Renal cortex interstitium (tissue), 11 donors: ENCODE measurements at regions not wholly inside any gene's neighbourhood (a gene's known extent, or its start where the extent isn't known, plus 50 kb on each side); places are given as distances from the start of the nearest gene placed in this dataset.

ENCODE experiments used
- DNase-seq, 11 donors: peaks; one replicate each; pipeline ENCODE4 v3.0.0-alpha.2; 2013; ENCODE audit warnings: low read depth in 9 of 11, low spot score in 4 of 11; ENCODE audit errors: extremely low read depth in 1 of 11

DNA sequence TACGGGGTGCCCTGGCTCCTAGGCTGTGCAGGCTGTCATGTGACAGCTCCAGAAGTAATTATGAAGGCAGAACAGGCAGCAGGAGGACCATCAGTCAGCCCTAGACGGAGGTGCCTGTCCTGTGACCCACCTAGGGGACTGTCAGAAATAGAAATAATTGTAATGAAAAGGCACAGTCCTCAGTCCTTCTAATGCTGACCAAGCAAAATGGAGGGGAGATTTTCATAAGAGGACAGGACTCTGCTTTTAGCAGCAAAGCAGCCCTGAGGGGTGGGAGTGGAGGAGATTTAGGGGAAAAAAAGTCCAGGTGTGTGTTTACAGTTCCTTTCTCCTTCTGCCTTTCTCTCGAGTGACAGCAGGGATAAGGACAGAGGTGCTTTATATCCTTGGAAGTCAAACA is 108.3 kb upstream of the KIRREL3 start:
- no peak for DNase-seq

DNA sequence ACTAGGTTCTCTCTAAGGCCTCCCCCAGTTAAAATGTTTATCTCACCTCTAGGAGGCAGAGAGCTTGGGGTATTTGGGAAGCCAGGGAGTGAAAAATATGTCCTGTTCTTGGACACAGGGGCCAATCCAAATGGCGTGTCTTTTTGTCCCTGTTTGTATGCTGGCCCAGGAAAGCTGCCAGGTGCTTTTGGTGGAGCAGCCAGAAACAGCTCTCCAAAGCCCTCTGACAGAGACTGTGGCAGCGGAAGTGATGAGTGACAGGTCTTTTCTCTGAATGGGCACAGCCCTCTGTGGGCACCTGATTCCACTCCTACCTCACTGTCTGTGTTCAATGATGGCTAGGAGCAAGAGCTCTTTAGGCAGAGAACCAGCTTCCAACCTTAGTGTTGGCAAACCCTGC is 106.4 kb upstream of the KIRREL3 start:
- no peak for DNase-seq

DNA sequence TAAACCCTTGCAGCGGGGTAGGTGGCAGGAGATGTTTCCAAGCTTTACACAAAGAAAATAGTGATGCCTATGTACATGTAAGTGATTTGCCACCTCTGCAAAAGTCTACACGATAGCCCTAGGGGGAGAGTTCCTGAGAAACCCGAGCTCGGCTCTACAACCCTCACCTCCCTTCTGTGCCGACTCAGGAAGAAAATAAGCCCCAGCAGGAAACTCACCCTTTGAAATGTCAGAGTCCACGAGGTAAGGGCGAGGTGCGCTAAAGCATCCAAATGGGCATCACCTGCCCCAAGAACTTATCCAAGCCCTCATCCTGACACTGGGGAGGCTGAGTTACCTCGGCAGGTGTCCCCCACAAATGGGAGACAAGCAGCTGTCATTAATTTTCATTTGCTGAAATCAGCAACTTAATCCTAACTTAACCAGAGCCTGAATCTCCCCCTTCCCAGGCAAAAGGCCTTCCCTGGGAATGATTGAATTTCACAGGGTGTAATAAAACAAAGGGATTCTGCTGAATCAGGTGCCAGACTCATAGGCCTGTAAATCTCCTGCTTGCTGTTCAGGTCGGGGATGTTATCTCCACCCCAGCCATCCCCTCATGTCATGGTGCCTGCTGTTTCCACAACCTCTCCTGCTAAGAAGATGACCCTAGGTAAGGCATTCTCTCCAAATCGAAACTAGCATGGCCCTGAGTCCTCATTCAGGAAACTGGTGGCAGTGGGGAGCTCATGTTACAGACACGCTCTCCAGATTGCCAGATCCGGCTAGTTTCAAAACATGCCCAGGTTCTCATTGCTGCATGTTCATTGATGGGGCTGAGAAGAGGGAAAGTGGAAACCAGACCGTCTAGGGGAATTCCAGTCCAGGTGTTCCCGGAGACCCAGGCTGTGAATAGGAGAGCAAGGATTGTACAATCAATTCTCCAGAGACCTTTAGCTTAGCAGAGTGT is 105.3 kb upstream of the KIRREL3 start:
- peak; percentile 4 to 80 (median 64) for DNase-seq

DNA sequence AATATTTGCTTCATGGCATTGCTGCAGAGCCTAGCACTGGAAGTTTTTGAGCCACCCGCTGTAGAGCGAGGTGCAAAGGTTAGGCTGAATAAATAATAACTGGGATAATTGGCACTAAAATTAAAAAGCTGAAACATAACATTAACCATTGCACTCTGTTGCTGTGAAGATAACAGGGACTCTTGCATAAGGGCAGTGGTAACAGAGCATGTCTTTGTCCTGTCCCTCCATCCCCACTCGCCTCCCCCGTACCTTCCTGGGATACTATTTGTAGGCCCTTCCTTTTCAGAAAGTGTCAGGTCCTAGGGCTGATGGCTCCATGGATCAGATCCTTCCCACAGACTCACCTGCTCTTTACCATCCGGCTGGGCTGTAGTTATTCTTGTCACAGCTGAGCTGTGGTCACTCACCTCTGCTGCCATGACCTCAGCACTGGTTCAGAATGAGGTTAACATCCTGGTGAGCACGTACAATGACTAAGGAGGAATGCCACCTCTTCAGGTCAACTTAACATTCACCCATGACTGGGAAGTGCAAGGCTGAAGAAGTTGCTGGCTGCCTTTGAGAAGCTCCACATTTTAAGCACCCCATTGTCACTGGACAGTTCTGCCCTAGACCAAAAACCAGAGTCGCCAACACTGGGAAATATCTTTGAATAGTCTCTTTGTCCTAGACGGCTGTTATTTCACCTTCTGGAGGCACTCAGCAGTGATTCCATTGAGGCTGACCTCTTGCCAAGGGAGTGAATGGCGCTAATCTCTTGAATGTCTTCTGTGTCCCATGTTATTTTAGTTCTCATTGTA is 103.2 kb upstream of the KIRREL3 start:
- DNase-seq: no peak

DNA sequence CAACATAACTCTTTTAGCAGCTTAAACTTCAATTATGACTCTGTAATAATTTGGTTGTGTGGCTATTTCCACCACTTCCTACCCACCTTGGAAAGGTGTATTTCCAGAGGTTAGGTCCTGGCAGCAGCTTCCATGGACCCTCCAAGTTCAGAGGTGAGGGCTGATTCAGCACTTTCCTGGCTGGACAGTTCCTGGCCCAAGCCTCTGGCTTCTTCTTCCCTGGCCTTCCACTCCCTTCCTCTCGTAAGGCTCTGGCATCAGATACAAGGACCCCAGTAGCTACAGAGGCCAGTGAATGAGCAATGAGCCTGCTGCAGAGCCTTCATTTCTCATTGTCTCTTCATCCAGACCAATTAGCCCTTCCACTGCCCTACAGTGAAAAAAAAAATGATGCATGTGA is 98.1 kb upstream of the KIRREL3 start:
- peak in 2 of 11 donors; percentile 15 to 38 for DNase-seq

DNA sequence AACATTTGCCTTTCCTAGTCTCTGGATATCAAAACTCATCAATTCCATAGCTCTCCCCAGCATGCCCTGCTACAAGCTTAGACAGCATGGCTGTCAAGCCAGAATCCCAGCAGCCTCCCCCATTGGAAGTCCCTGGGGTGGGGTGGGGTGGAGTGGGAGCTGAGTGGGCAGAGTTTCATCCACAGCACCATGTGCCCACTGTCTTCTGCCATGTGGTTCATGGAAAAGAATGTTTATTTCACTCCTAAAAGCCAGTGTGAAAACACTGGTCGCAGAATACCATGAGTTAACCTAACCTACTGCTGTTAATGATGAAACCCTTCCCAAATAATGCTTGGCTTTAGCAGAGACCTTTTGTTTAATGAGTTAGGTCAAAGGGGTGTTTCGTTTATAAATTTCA is 80.2 kb upstream of the KIRREL3 start:
- no peak for DNase-seq

DNA sequence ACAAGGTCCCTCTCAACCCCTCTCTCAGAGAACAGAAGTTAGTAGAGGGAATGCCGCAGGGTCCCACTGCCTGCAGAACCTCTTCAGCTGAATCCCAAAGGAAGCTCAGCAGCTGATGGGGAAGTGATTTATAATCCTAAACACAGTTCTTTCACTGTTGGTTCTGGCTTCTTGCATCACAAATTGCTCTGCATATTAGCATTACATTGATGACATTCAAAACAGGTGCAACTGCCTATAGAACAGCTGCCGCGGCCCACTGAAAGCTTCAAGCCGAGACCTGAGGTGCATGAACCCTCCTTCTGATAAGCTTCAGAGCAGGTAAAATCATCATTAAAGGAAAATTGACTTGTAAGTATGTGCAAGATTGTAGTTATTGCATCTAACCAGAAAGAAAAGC is 75.2 kb upstream of the KIRREL3 start:
- DNase-seq: no peak

DNA sequence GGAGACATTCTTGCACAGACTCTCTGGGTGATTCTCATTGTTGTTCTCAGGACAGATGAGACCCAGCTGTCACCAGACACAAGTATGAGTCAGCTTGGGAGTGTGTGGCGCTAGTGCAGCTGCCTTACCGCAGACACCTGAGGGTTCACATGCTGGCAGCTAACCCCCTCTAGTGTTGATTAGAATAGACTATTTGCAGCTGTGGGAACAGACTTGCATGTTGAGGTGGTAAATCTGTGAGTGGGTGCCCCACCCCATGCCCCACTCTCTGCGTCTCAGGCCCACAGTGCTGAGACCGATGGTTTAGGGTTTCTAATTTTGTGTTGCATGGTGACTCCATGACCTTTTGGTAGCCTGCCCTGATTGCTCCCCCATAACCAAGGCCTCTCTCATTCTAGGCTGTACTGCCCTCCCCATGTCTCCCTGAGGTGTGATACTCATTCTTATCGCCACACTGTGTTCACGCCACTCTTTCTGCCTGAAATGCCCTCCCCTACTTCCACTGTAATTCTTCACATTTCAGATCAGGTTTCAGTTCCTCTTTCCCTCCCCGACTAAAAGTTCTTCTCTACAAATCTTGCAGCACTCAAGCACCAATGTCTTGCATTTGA is 73.7 kb upstream of the KIRREL3 start:
- peak in 8 of 11 donors; percentile 47 to 66 (median 56) for DNase-seq

DNA sequence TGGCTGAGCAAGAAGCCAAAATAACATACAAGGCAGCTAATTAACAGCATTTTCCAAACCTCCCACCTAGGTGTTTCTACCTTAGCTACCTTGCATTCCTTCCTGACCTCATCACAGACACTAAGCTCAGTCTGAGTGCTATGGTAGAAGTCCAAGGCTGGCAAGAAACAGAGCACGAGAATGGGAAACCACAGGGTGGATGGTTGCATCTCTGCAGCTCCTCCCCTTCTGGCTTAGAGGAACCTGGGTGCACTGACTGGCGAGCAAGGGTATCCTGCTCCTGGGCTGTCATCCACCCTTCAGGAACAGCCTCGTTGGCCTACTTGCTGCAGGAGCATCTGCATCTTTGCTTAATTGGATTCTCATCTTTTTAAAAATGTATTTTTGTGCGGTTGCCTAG is 73.1 kb upstream of the KIRREL3 start:
- no peak for DNase-seq

DNA sequence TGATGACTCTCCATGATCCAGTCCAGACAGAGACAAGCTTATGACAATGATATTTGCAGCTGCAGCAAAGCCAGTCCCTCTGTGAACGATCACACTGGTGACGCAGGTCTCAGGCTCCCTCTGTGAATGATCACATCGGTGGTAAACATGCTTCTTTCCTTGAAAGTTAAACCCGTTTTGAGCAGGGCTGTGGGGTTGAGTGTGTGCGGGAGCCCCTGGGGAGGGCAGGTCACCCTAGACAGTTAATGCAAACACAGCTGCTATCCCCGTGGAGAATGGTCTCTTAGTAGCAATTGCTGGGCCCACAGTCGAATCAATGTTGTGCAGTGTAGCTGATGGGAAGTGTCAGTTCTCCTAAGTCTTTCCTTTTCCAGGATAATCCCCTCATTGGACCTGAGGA is 71.0 kb upstream of the KIRREL3 start:
- DNase-seq: no peak

DNA sequence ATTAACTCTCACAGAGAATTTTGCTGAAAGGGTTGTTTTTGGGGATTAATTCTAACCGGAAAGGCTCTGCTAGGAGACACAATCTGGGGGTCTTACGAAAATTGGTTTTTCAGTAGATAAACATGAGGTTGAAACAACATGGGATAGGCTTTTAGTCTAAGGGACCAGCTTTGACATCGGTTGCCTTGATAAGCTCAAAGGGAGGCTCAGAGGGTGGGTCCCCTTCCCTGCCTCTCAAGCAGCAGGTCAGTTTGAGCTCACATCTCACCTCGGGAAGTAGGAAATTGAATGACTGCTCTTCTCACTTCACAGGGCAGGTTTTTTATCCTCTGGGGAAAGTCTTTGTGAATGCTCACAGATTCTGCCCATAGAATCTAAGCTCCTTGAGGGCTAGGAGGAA is 70.2 kb upstream of the KIRREL3 start:
- DNase-seq: no peak

DNA sequence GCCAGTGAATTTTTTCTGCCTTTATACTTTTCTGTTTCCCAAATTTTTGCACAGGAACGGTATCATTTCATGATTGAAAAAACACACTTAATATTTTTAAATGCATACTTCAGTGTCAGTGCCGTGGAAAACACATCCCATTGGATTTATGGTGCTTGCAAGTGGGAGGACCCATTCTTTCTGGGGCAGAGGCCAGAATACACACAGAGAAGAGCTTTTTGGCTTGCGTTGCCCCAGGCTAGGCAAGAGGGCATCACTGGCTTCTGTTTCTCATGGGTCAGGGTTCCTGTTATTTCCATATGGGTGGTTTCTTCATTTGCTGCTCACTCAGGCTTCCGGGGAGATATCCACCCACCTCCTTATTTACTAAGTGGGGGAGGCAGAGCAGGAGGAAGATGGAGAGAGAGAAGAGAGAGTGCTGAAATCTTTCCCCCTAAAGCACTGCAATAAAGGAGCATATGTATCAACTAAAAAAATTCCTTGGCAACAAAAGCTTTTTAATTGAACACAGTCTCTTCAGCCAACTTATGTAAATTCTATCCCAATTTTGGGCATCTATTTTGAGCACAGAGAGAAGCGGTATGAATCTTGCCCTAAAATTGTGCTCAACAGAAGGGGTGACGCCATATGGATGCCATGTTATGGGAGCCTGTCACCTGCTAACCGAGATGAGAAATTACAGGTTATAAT is 66.0 kb upstream of the KIRREL3 start:
- DNase-seq: peak in 1 of 11 donors; percentile 24

DNA sequence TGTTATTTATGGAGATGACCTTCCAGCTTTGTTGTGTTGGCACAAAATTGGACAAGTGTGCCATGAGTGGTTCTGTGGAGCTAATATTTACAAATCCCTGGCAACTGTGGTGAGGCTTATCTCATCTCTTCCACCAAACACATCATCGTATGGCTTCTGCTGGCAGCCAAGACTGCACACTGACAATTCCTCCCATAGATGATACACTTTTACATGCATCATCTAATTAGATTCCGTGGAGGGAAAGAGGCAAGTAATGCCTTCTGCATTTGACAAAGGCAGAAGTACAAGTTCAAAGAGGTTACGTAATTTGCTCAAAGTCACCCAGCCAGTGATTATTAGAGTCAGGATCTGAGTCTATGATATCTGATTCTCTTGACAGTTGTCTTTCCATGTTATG is 62.7 kb upstream of the KIRREL3 start:
- DNase-seq: no peak

DNA sequence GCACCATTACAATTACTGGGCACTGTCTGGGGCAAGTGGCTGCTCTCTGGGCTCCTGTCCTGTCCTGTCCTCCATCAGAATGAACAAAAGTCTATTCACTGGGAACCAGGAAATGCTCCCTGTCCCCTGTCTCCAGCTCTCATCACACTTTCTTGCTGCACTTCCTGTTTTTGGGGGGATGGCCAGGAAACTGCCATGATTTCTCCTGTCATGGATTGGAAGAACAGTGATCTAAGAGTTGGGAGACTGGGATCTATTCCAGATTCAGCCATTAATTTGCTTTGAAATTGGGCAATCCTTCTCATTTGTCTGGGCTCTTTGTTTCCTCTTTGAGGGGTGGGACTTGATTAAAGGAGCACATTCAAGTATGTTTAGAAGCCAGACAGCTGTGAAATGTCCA is 61.4 kb upstream of the KIRREL3 start:
- no peak for DNase-seq

DNA sequence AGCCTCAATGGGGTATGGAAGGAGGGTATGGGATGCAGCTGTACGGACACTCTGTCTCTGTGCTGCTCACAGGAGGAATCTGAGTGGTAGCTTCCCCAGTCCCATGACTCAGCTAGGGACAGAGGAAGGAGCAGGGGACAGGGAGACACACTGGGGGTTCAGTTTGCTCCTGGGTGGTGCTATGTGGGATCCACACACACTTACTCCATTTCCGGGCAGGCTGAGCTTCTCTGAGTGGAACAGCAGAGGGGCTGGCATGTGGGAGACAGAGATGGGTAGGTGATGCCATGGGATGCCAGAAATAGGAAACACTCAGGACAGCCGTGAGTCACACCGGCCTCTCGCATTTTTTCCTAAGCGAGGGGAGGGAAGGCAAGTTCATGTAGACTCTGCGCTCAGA is 59.2 kb upstream of the KIRREL3 start:
- DNase-seq: no peak

DNA sequence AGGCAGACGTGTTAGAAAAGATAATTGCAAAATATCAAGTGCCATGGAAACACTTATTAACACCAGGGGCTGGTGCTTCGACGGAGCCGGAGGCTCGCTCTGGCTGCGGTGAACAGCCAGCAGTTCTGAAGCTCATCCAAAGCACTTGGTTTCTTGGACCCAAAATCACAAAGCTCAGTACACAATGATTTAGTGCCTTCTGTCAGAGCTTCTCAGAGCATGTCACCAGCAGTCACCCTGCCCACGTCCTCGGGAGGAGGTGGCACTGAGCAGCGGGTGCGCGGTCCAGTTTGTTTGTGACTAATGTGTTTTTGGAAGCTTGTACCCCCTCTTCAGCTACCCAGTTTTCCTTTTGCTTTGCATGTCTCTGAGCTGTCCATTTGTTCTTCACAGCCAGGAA is 58.7 kb upstream of the KIRREL3 start:
- DNase-seq: no peak

DNA sequence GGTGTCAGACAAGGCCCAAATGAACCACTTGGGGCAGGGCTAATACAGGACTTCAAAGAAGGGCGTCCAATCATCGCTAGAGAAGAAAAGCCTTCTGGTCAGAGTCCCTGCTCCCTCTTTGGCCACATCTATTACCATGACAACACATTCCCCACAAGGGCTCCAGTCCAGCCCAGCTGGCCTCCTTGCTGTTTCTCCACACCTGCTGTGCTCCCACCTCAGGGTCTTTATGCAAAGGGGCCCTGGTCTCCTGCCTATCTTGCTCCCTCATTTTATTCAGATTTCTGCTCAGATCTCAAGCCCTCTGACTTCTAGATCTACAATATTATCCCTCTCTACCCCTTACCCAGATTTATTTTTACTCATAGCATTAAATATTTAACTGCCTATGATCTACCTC is 58.0 kb upstream of the KIRREL3 start:
- DNase-seq: no peak

DNA sequence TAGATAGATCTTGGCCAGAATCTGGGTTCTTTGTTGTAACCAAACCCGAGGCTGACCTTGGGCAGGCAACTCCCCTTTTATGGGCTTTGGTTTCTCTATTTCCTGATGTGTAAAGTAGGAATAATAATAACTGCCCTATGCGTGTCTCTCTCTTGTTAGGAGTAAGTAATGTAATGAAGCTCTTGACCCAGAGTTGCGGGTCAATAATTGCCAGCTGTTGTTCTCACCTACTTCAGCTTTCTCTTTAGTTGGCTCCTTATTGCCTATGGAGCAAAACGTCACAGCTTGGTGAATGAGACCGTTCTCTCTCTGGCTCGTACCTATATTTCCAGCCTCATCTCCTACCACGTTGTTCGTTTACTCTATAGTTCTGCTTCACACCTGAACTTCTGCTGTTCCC is 56.6 kb upstream of the KIRREL3 start:
- DNase-seq: peak in 1 of 11 donors; percentile 14

DNA sequence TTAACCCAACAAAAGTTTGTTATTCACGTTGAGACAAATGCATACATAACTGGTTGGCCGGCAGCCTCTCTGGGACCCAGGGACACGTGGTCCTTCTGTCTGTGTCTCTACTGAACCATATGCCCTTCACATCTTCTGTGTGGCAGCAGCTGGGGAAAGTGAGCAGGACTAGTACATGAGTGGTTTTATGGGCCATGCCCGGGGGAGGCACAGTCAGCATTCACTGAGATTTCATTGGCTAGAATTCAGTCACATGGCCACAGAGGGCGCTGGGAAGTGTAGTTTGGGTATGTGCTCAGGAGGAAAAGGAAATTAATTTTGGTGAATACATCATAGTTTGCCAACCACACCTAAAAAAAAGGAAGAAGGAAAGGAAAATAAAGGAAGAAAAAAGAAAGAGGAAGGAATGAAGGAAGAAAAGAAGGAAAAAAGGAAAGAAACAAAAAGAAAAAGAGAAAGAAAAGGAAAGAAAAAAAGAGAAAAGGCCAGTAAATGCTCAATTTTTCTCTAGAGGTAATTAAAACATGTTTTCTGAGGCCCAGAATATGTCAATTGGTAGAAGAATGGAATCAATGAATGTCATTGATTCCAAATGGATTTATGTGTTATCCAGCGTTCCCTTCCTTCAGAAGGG is 55.9 kb upstream of the KIRREL3 start:
- DNase-seq: no peak
